GM12878 (cell line): ENCODE measurements at regions not wholly inside any gene's neighbourhood (a gene's known extent, or its start where the extent isn't known, plus 50 kb on each side); places are given as distances from the start of the nearest gene placed in this dataset.

Experiments
- ATAC-seq: fragments of 200-7000 bp; cut with Tn5 transposase; 3 replicates; pipeline ENCODE4 v1.9.1; 2020; ENCODE audit warnings: mild to moderate bottlenecking, moderate library complexity
- BruUV-seq: library from RNA; stranded (reverse); fragments of 400-500 nt; replicated peaks from 2 replicates; lab custom pipeline; 2021; lab: Mats Ljungman, UMichigan
- CTCF ChIA-PET: fragments of 300-600 bp; sonication (Branson Sonifier 250); formaldehyde crosslinking; extraction: SDS; loops from one replicate; lab custom pipeline; 2021; ENCODE audit warnings: inconsistent platforms; lab: Yijun Ruan, JAX
- POLR2A ChIA-PET: fragments of 350-600 bp; formaldehyde crosslinking; extraction: SDS; loops from one replicate; lab custom pipeline; 2021; ENCODE audit warnings: inconsistent platforms; lab: Charles Lee
- RAD21 ChIA-PET: fragments of 300-600 bp; sonication (Branson Sonifier 250); formaldehyde crosslinking; loops from one replicate; lab custom pipeline; 2023; ENCODE audit warnings: antibody characterized with exemption; ENCODE audit not compliant: unreplicated experiment; lab: Charles Lee
- SMC1A ChIA-PET: fragments of 300-600 bp; sonication (Branson Sonifier 250); formaldehyde crosslinking; loops from one replicate; lab custom pipeline; 2023; ENCODE audit not compliant: unreplicated experiment, uncharacterized antibody; lab: Charles Lee
- DNase-seq: peaks from one replicate; pipeline ENCODE4 v3.0.0-alpha.2; 2011; ENCODE audit warnings: low read depth, low spot score
- FAIRE-seq: peaks from 3 replicates; lab custom pipeline; 2011; peaks lifted over from hg19 to GRCh38; lab: Jason Lieb, UNC
- H2AFZ ChIP-seq: 2 replicates; pipeline ENCODE4 v1.6.0; 2011; ENCODE audit warnings: low read depth, low read length, control low read depth; ENCODE audit not compliant: control insufficient read depth
- H3K27ac ChIP-seq: 2 replicates; pipeline ENCODE4 v1.5.1; 2011; ENCODE audit warnings: control low read depth; ENCODE audit not compliant: control insufficient read depth, insufficient read depth
- H3K27me3 ChIP-seq, 2 experiments: replicated peaks in 1 of 2; 2 replicates each; pipeline versions ENCODE4 v1.6.0 to v1.6.1; 2011; ENCODE audit warnings: low read length in 1 of 2; ENCODE audit not compliant: control insufficient read depth in 2 of 2, insufficient read depth in 2 of 2
- H3K36me3 ChIP-seq, 2 experiments: 2 replicates each; pipeline ENCODE4 v1.5.1; 2011; ENCODE audit warnings: low read length in 1 of 2; ENCODE audit not compliant: control insufficient read depth in 2 of 2, insufficient read depth in 2 of 2
- H3K4me1 ChIP-seq: 2 replicates; pipeline ENCODE4 v1.6.1; 2011; ENCODE audit warnings: mild to moderate bottlenecking, low read length, moderate library complexity, mixed read lengths; ENCODE audit not compliant: control insufficient read depth, insufficient read depth
- H3K4me2 ChIP-seq: 2 replicates; pipeline ENCODE4 v1.6.0; 2011; ENCODE audit warnings: control low read depth; ENCODE audit not compliant: control insufficient read depth, insufficient read depth
- H3K4me3 ChIP-seq: fragments of 200-600 bp; sonication (generic); 2 replicates; pipeline ENCODE4 v1.5.1; 2016
- H3K79me2 ChIP-seq: 2 replicates; pipeline ENCODE4 v1.6.0; 2011; ENCODE audit warnings: low read length; ENCODE audit not compliant: control insufficient read depth, insufficient read depth
- H3K9ac ChIP-seq: 2 replicates; pipeline ENCODE4 v1.8.0; 2011; ENCODE audit warnings: low read length, control low read depth, mixed read lengths; ENCODE audit not compliant: control insufficient read depth, insufficient read depth
- H3K9me3 ChIP-seq: replicated peaks from 3 replicates; pipeline ENCODE4 v1.5.1; 2011; ENCODE audit warnings: mild to moderate bottlenecking, low read length; ENCODE audit not compliant: control insufficient read depth, insufficient read depth
- H4K20me1 ChIP-seq: 2 replicates; pipeline ENCODE4 v1.6.0; 2011; ENCODE audit not compliant: control insufficient read depth, insufficient read depth
- E4F1 ChIP-seq: fragments of 450-650 bp; IDR thresholded peaks from 2 replicates; pipeline ENCODE4 v1.6.1; 2018; ENCODE audit warnings: borderline replicate concordance, mild to moderate bottlenecking; ENCODE audit not compliant: partially characterized antibody
- GABPA ChIP-seq: IDR thresholded peaks from 2 replicates; pipeline ENCODE4 v1.6.1; 2014; ENCODE audit warnings: antibody characterized with exemption, low read depth, mild to moderate bottlenecking, inconsistent platforms
- GATAD2B ChIP-seq: fragments of 450-650 bp; conservative IDR thresholded peaks from 2 replicates; pipeline ENCODE4 v1.6.1; 2017; ENCODE audit warnings: low read depth, mild to moderate bottlenecking, moderate library complexity
- MEF2B ChIP-seq: fragments of 450-650 bp; IDR thresholded peaks from 2 replicates; pipeline ENCODE4 v1.6.1; 2018; ENCODE audit warnings: mild to moderate bottlenecking, moderate library complexity; ENCODE audit not compliant: partially characterized antibody, poor library complexity, severe bottlenecking
- MYB ChIP-seq: fragments of 150-350 bp; IDR thresholded peaks from 2 replicates; pipeline ENCODE4 v1.6.1; 2014; ENCODE audit warnings: mild to moderate bottlenecking, low read depth, low read length, borderline replicate concordance
- POLR2AphosphoS5 ChIP-seq: IDR thresholded peaks from 2 replicates; pipeline ENCODE4 v1.6.1; 2011; ENCODE audit warnings: mild to moderate bottlenecking, low read length, inconsistent platforms
- TAF1 ChIP-seq: IDR thresholded peaks from 2 replicates; pipeline ENCODE4 v1.6.1; 2011; ENCODE audit warnings: mild to moderate bottlenecking, low read depth, low read length, borderline replicate concordance
- in situ Hi-C: fragments of 300-500 bp; cut with MboI; formaldehyde crosslinking; loops from 9 replicates; pipeline ENCODE4 v1.14.3; 2018; ENCODE audit warnings: mixed read lengths
- intact Hi-C: fragments of 100-400 bp; cut with micrococcal nuclease; formaldehyde crosslinking; loops from one replicate; pipeline ENCODE4 v1.14.2; 2022; ENCODE audit not compliant: unreplicated experiment
- TF ChIP-seq, protein P1 (sequence below): fragments of 450-650 bp; IDR thresholded peaks from 2 replicates; pipeline ENCODE4 v1.6.1; 2018; ENCODE audit warnings: mild to moderate bottlenecking, low read depth, moderate library complexity; ENCODE audit not compliant: partially characterized antibody

DNA sequence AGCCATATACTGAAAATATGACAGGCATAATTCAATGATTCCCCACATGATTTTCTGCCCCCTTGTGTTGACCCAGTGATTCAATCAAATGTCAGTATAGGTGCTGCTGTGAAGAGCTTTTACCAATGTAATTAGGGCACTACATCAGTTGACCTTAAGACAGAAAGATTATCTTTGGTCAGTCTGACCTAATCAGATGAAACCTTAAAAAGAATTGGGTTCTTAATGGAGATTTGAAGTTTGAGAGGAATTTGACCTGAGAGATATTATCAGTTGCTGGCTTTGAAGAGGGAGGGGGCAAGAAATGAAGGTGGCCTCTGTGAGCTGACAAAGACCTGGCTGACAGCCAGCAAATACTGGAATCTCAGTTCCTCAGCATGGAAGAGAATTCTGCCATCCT is 358.7 kb upstream of the CA10 start:
- ChIA-PET POLR2A (no interaction called here), RAD21 (no interaction called here), SMC1A (no interaction called here), CTCF (interaction anchor here (0.6 kb wide), 1 partner anchor 22 kb away, joined by 3 read pairs; no protein-coding TSS in a partner anchor)
- Histone ChIP-seq H3K36me3 (no peaks in the 10 kb centered on the region), H2AFZ (no peak overlapping the region), H3K79me2 (no peaks in the 10 kb centered on the region), H3K9me3 (no peaks in the 10 kb centered on the region), H4K20me1 (no peaks in the 10 kb centered on the region), H3K4me3 (no peak overlapping the region), H3K4me2 (no peak overlapping the region), H3K9ac (no peak overlapping the region), H3K27ac (no peak overlapping the region), H3K4me1 (no peaks in the 10 kb centered on the region), H3K27me3 (no peaks in the 10 kb centered on the region)
- no peak for DNase-seq
- no TSS peak for BruUV-seq
- in situ Hi-C loops (no loop called here), intact Hi-C loops (no loop called here)
- ATAC-seq = no peak
- no peak for FAIRE-seq
- TF ChIP-seq MEF2B = no peak
- TF ChIP-seq GATAD2B = no peak
- TF ChIP-seq POLR2AphosphoS5 = no peak
- TF ChIP-seq TAF1 = no peak
- no peak for TF ChIP-seq MYB
- no peak for TF ChIP-seq GABPA
- TF ChIP-seq, protein P1, sequence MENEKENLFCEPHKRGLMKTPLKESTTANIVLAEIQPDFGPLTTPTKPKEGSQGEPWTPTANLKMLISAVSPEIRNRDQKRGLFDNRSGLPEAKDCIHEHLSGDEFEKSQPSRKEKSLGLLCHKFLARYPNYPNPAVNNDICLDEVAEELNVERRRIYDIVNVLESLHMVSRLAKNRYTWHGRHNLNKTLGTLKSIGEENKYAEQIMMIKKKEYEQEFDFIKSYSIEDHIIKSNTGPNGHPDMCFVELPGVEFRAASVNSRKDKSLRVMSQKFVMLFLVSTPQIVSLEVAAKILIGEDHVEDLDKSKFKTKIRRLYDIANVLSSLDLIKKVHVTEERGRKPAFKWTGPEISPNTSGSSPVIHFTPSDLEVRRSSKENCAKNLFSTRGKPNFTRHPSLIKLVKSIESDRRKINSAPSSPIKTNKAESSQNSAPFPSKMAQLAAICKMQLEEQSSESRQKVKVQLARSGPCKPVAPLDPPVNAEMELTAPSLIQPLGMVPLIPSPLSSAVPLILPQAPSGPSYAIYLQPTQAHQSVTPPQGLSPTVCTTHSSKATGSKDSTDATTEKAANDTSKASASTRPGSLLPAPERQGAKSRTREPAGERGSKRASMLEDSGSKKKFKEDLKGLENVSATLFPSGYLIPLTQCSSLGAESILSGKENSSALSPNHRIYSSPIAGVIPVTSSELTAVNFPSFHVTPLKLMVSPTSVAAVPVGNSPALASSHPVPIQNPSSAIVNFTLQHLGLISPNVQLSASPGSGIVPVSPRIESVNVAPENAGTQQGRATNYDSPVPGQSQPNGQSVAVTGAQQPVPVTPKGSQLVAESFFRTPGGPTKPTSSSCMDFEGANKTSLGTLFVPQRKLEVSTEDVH = no peak
- TF ChIP-seq E4F1 = no peak
